ENCODE measurements at regions not wholly inside any gene's neighbourhood (a gene's known extent, or its start where the extent isn't known, plus 50 kb on each side); places are given as distances from the start of the nearest gene placed in this dataset.

GRCh38 chr11:95556342-95557163 is 233.0 kb downstream of the FAM76B start:
- Histone ChIP-seq H3K4me1 (ENCODE audit: control insufficient read depth, insufficient read depth, low read length) (peaks cover 3% of the 10 kb centered on the region; the same call in 1 of the 2 replicates), H3K9me3 (ENCODE audit: control insufficient read depth, insufficient read depth, low read length) (no peaks in the 10 kb centered on the region), H3K36me3 (ENCODE audit: control insufficient read depth, insufficient read depth, low read length) (no peaks in the 10 kb centered on the region), H3K4me3 (ENCODE audit: low read length) (no peak overlapping the region), H3K27ac (ENCODE audit: low read length) (no peak overlapping the region), H3K27me3 (ENCODE audit: control insufficient read depth, insufficient read depth, low read length) (no peaks in the 10 kb centered on the region)
- no peak for DNase-seq (ENCODE audit: low read depth, low spot score)
- WGBS (ENCODE audit: insufficient coverage, insufficient read length): no CpG with 5 or more reads among the region's 5 CpGs

- Histone ChIP-seq H3K27me3 (ENCODE audit: control insufficient read depth, insufficient read depth, low read length) (no peaks in the 10 kb centered on the region), H3K27ac (ENCODE audit: low read length) (no peak overlapping the region)
Measured at GRCh38 chr11:95556011-95556341, 233.6 kb downstream of the FAM76B start.

GRCh38 chr11:95554911-95555310 is 234.7 kb downstream of the FAM76B start:
- no peaks in the 10 kb centered on the region for H3K36me3 ChIP-seq (ENCODE audit: control insufficient read depth, insufficient read depth, low read length)
- no peak for DNase-seq (ENCODE audit: low read depth, low spot score)
- no peak overlapping the region for H3K4me3 ChIP-seq (ENCODE audit: low read length)
- WGBS (ENCODE audit: insufficient coverage, insufficient read length): no CpG with 5 or more reads among the region's 4 CpGs
- no peaks in the 10 kb centered on the region for H3K9me3 ChIP-seq (ENCODE audit: control insufficient read depth, insufficient read depth, low read length)
- H3K27ac ChIP-seq (ENCODE audit: low read length): no peak overlapping the region
- no peaks in the 10 kb centered on the region for H3K27me3 ChIP-seq (ENCODE audit: control insufficient read depth, insufficient read depth, low read length)
- H3K4me1 ChIP-seq (ENCODE audit: control insufficient read depth, insufficient read depth, low read length): peaks cover 3% of the 10 kb centered on the region; the same call in 1 of the 2 replicates

More at GRCh38 chr11:95556011-95556341, 233.6 kb downstream of the FAM76B start:
- Histone ChIP-seq H3K9me3 (ENCODE audit: control insufficient read depth, insufficient read depth, low read length) (no peaks in the 10 kb centered on the region), H3K4me3 (ENCODE audit: low read length) (no peak overlapping the region), H3K36me3 (ENCODE audit: control insufficient read depth, insufficient read depth, low read length) (no peaks in the 10 kb centered on the region), H3K4me1 (ENCODE audit: control insufficient read depth, insufficient read depth, low read length) (peaks cover 3% of the 10 kb centered on the region; the same call in 1 of the 2 replicates)
- DNase-seq (ENCODE audit: low read depth, low spot score): no peak

DNA sequence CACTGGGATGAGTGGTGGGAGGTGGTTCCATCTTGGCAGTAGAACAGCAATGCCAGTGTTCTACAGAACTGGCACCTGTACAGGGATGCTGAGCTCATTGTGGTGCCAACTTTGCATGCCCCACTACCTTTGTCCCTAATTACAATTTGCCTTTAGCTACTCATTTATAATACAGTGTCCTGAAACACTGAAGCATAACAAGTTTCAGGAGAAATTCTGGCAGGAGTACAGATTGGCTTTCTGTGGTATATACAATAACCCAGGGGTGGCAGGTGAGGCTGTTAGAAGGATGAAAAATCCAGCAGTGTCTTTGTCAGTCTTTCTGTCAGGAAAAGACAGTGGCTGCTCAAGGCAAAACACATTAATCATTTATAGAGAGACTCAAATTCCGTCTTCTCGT is 240.3 kb downstream of the FAM76B start:
- no peak for DNase-seq (ENCODE audit: low read depth, low spot score)
- H3K27ac ChIP-seq (ENCODE audit: low read length): no peak overlapping the region
- WGBS (ENCODE audit: insufficient coverage, insufficient read length): no CpG with 5 or more reads among the region's 2 CpGs
- no peaks in the 10 kb centered on the region for H3K36me3 ChIP-seq (ENCODE audit: control insufficient read depth, insufficient read depth, low read length)
- no peak overlapping the region for H3K4me3 ChIP-seq (ENCODE audit: low read length)
- H3K4me1 ChIP-seq (ENCODE audit: control insufficient read depth, insufficient read depth, low read length): no peaks in the 10 kb centered on the region
- H3K27me3 ChIP-seq (ENCODE audit: control insufficient read depth, insufficient read depth, low read length): no peaks in the 10 kb centered on the region
- no peaks in the 10 kb centered on the region for H3K9me3 ChIP-seq (ENCODE audit: control insufficient read depth, insufficient read depth, low read length)

DNA sequence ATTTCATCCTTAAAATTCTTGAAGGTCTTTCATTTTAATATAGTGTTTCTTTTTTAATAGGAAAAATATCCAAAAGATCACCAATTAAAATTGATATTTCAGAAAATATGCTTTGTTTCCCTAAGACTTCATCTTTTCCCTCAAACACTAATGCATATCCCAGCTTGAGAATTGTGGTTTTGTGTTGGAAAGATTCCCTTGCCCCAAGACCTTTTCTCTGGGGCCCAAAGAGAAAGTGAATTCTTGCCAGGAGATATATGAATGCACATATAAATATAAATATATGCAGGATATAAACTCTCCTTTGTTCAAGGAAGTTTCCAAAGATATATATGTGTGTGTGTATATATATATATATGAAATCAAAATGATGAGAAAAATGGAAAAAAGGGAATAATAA is 241.2 kb downstream of the FAM76B start:
- Histone ChIP-seq H3K4me1 (ENCODE audit: control insufficient read depth, insufficient read depth, low read length) (no peaks in the 10 kb centered on the region), H3K9me3 (ENCODE audit: control insufficient read depth, insufficient read depth, low read length) (no peaks in the 10 kb centered on the region), H3K4me3 (ENCODE audit: low read length) (no peak overlapping the region), H3K36me3 (ENCODE audit: control insufficient read depth, insufficient read depth, low read length) (no peaks in the 10 kb centered on the region), H3K27me3 (ENCODE audit: control insufficient read depth, insufficient read depth, low read length) (no peaks in the 10 kb centered on the region), H3K27ac (ENCODE audit: low read length) (no peak overlapping the region)
- DNase-seq (ENCODE audit: low read depth, low spot score): no peak

DNA sequence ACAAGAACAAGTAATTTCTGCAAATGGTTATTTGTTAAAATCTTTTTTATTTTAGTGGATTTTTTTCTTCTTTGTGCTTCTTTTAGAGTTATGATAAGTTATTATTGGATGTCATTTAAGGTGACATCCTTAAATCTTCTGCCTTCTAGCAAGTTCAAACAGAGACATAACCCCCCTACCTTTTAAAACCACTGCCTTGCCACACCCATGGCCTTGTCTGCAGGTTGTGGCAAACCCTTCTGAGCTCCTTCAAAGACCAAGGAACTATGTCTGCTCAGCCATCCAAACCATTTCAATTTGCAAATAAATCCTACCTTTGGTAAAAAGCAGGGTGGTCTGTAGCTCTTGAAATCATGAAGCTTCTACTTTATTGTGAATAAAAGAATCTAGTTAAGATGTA is 241.6 kb downstream of the FAM76B start:
- H3K27ac ChIP-seq (ENCODE audit: low read length): no peak overlapping the region
- DNase-seq (ENCODE audit: low read depth, low spot score): no peak
- H3K9me3 ChIP-seq (ENCODE audit: control insufficient read depth, insufficient read depth, low read length): no peaks in the 10 kb centered on the region
- no peaks in the 10 kb centered on the region for H3K27me3 ChIP-seq (ENCODE audit: control insufficient read depth, insufficient read depth, low read length)
- no peaks in the 10 kb centered on the region for H3K4me1 ChIP-seq (ENCODE audit: control insufficient read depth, insufficient read depth, low read length)
- no peaks in the 10 kb centered on the region for H3K36me3 ChIP-seq (ENCODE audit: control insufficient read depth, insufficient read depth, low read length)
- no peak overlapping the region for H3K4me3 ChIP-seq (ENCODE audit: low read length)

- DNase-seq (ENCODE audit: low read depth, low spot score): no peak
- no peak overlapping the region for H3K4me3 ChIP-seq (ENCODE audit: low read length)
- no peaks in the 10 kb centered on the region for H3K9me3 ChIP-seq (ENCODE audit: control insufficient read depth, insufficient read depth, low read length)
- no peaks in the 10 kb centered on the region for H3K27me3 ChIP-seq (ENCODE audit: control insufficient read depth, insufficient read depth, low read length)
- H3K27ac ChIP-seq (ENCODE audit: low read length): no peak overlapping the region
- no CpG with 5 or more reads among the region's 2 CpGs for WGBS (ENCODE audit: insufficient coverage, insufficient read length)
- no peaks in the 10 kb centered on the region for H3K4me1 ChIP-seq (ENCODE audit: control insufficient read depth, insufficient read depth, low read length)
- no peaks in the 10 kb centered on the region for H3K36me3 ChIP-seq (ENCODE audit: control insufficient read depth, insufficient read depth, low read length)
Measured at GRCh38 chr11:95547186-95547585, 242.4 kb downstream of the FAM76B start.

DNA sequence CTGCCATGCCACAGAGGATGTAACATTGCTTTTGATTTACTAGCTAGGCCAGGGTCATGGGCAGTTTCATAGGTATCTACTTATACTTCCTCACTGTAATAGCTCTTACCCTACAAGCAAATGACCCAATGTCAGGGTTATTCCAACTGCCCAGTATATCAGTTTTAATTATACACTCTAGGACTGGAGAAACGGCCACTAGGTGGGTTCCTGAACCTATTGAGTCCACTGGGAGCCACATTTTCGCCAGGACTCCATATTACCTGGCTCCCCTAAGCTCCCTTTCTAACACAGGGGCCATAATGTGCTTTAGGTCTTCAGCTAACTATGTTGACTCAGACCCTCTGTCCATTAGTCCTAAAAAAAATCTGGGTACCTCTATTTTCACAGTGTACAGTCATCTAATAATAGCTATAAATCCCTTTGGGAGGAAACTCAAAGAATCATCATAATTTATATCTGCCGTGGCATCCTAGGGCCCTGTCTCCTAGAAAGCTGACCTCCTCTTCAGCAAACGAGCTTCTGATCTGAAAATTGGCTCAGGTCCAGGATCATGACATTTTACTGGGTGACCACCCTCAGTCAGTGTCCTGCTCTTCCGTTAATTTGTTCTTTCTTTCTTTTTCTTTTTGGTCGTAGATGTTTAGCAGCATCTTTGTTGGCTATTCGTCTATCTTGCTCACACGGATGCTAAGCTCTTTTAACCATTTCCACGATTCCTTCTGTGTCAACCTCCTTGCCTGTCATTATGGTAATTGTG is 244.3 kb downstream of the FAM76B start:
- no peaks in the 10 kb centered on the region for H3K36me3 ChIP-seq (ENCODE audit: control insufficient read depth, insufficient read depth, low read length)
- no peak overlapping the region for H3K27ac ChIP-seq (ENCODE audit: low read length)
- H3K4me3 ChIP-seq (ENCODE audit: low read length): no peak overlapping the region
- no CpG with 5 or more reads among the region's 9 CpGs for WGBS (ENCODE audit: insufficient coverage, insufficient read length)
- H3K4me1 ChIP-seq (ENCODE audit: control insufficient read depth, insufficient read depth, low read length): no peaks in the 10 kb centered on the region
- DNase-seq (ENCODE audit: low read depth, low spot score): no peak
- H3K27me3 ChIP-seq (ENCODE audit: control insufficient read depth, insufficient read depth, low read length): no peaks in the 10 kb centered on the region
- H3K9me3 ChIP-seq (ENCODE audit: control insufficient read depth, insufficient read depth, low read length): no peaks in the 10 kb centered on the region

- WGBS (ENCODE audit: insufficient coverage, insufficient read length): no CpG with 5 or more reads among the region's 3 CpGs
- no peak overlapping the region for H3K4me3 ChIP-seq (ENCODE audit: low read length)
- DNase-seq (ENCODE audit: low read depth, low spot score): no peak
- no peaks in the 10 kb centered on the region for H3K36me3 ChIP-seq (ENCODE audit: control insufficient read depth, insufficient read depth, low read length)
- H3K27me3 ChIP-seq (ENCODE audit: control insufficient read depth, insufficient read depth, low read length): no peaks in the 10 kb centered on the region
- no peaks in the 10 kb centered on the region for H3K9me3 ChIP-seq (ENCODE audit: control insufficient read depth, insufficient read depth, low read length)
- H3K27ac ChIP-seq (ENCODE audit: low read length): no peak overlapping the region
- no peaks in the 10 kb centered on the region for H3K4me1 ChIP-seq (ENCODE audit: control insufficient read depth, insufficient read depth, low read length)
Measured at GRCh38 chr11:95544095-95544856, 245.3 kb downstream of the FAM76B start.

- H3K27me3 ChIP-seq (ENCODE audit: control insufficient read depth, insufficient read depth, low read length): no peaks in the 10 kb centered on the region
- no CpG with 5 or more reads among the region's 2 CpGs for WGBS (ENCODE audit: insufficient coverage, insufficient read length)
- no peak for DNase-seq (ENCODE audit: low read depth, low spot score)
- no peak overlapping the region for H3K27ac ChIP-seq (ENCODE audit: low read length)
- no peaks in the 10 kb centered on the region for H3K4me1 ChIP-seq (ENCODE audit: control insufficient read depth, insufficient read depth, low read length)
- no peak overlapping the region for H3K4me3 ChIP-seq (ENCODE audit: low read length)
- H3K36me3 ChIP-seq (ENCODE audit: control insufficient read depth, insufficient read depth, low read length): no peaks in the 10 kb centered on the region
- H3K9me3 ChIP-seq (ENCODE audit: control insufficient read depth, insufficient read depth, low read length): no peaks in the 10 kb centered on the region
Measured at GRCh38 chr11:95542868-95543551, 246.6 kb downstream of the FAM76B start.

All from iPS DF 6.9 (cell line).